Right cardiac atrium (tissue), 5 donors: ENCODE measurements at regions not wholly inside any gene's neighbourhood (a gene's known extent, or its start where the extent isn't known, plus 50 kb on each side); places are given as distances from the start of the nearest gene placed in this dataset.

Experiments used
- ATAC-seq, 2 donors: fragments of 200-7000 bp; cut with Tn5 transposase; one replicate each; pipeline versions ENCODE4 v1.8.0 to v1.9.1; 2020; ENCODE audit warnings: moderate library complexity in 2 of 2, mild to moderate bottlenecking in 1 of 2
- DNase-seq, 3 donors: peaks; one replicate each; pipeline ENCODE4 v3.0.0-alpha.2; 2020
- H3K27ac ChIP-seq: one replicate; pipeline ENCODE4 v1.5.1; 2013; ENCODE audit warnings: mild to moderate bottlenecking, low read length, control low read depth, moderate library complexity
- H3K27me3 ChIP-seq: one replicate; pipeline ENCODE4 v1.6.1; 2013; ENCODE audit not compliant: control insufficient read depth, insufficient read depth
- H3K4me1 ChIP-seq: one replicate; pipeline ENCODE4 v1.6.1; 2013; ENCODE audit warnings: low read length; ENCODE audit not compliant: control insufficient read depth, insufficient read depth
- H3K4me3 ChIP-seq: one replicate; pipeline ENCODE4 v1.5.1; 2013; ENCODE audit warnings: low read length, control low read depth
- H3K9me3 ChIP-seq: one replicate; pipeline ENCODE4 v1.6.1; 2013; ENCODE audit warnings: low read length; ENCODE audit not compliant: control insufficient read depth
- WGBS: extraction: QIAGEN DNeasy Blood & Tissue Kit; methylation state at CpG from one replicate; pipeline ENCODE4 v1.1.7; 2013; 5-methylcytosine and 5-hydroxymethylcytosine counted together
- intact Hi-C, 4 donors: fragments of 100-400 bp; cut with DNase I; formaldehyde crosslinking; loops; one replicate each; pipeline versions ENCODE4 v1.11.0 to v1.14.0; 2022 to 2023
- donor health status: healthy with polysubstance abuse.
- donor health status: DM: no; HTN: yes; CAD: no.
- donor health status: DM: no; HTN: no; CAD: no.
- donor health status: DM: no; HTN: yes; CAD: no; lungs with severe emphysema.
- donor health status: DM: yes; HTN: yes; CAD: no.

GRCh38 chr1:232239998-232240397 is 389.9 kb downstream of the SIPA1L2 start:
- ATAC-seq (no peak), DNase-seq (no peak)
- WGBS, result 68% methylated on average over 6 of the region's 6 CpGs
- Histone ChIP-seq H3K9me3 (no peaks in the 10 kb centered on the region), H3K4me1 (no peaks in the 10 kb centered on the region), H3K4me3 (no peak overlapping the region), H3K27ac (no peak overlapping the region), H3K27me3 (no peaks in the 10 kb centered on the region)
- intact Hi-C loops, result no loop called here

GRCh38 chr1:232239522-232239921 is 390.4 kb downstream of the SIPA1L2 start:
- Histone ChIP-seq H3K9me3 (no peaks in the 10 kb centered on the region), H3K27me3 (no peaks in the 10 kb centered on the region), H3K27ac (no peak overlapping the region), H3K4me1 (no peaks in the 10 kb centered on the region), H3K4me3 (no peak overlapping the region)
- ATAC-seq (no peak), DNase-seq (no peak)
- 52% methylated on average over 3 of the region's 3 CpGs for WGBS
- intact Hi-C loops, result no loop called here

DNA sequence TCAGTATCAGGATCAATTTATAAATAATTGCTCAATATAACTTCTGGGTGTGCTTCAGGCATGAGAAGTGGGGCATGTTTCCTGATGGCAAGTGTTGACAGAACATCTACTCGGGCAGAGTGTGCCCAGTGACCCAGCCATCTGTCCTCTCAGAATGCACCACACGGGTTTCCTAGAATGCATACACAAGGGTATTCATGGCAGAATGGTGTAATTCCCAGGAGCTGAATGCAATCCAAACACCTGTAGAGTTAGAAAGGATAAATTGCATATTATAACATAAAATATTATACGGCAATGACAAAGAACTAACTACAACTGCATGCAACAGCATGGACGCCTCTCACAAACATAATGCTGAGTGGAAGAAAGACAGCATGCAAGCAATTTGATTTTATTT is 391.9 kb downstream of the SIPA1L2 start:
- WGBS, result 87% methylated on average over 4 of the region's 4 CpGs
- DNase-seq (no peak), ATAC-seq (no peak)
- H3K4me3 ChIP-seq, result no peak overlapping the region
- intact Hi-C loops, result no loop called here
- H3K27ac ChIP-seq, result no peak overlapping the region
- no peaks in the 10 kb centered on the region for H3K27me3 ChIP-seq
- no peaks in the 10 kb centered on the region for H3K4me1 ChIP-seq
- no peaks in the 10 kb centered on the region for H3K9me3 ChIP-seq

DNA sequence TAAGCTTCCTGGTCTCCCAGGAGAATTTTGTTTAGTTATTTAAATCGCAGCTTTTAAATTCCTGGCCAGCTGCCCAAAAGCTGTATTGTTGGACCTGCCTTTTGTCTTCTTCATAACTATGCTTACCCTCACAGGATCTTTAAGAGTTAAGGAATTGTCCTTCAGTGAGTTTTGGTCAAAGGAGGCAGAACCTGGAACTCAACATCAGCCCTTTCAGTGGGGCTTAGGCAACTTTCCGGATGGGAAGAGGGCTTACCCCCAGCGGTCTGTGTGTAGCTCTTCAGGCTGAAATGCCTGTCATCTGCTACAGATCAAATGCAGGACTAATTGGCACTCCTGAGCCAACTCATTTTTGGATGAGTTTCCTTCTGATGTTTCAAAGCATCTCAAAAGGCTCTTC is 402.6 kb downstream of the SIPA1L2 start:
- H3K9me3 ChIP-seq, result no peaks in the 10 kb centered on the region
- DNase-seq (no peak), ATAC-seq (no peak)
- intact Hi-C loops, result no loop called here
- no peak overlapping the region for H3K4me3 ChIP-seq
- no peaks in the 10 kb centered on the region for H3K27me3 ChIP-seq
- no peaks in the 10 kb centered on the region for H3K4me1 ChIP-seq
- 33% methylated on average over 3 of the region's 3 CpGs for WGBS
- H3K27ac ChIP-seq, result no peak overlapping the region

- ATAC-seq (no peak), DNase-seq (no peak)
- Histone ChIP-seq H3K9me3 (no peaks in the 10 kb centered on the region), H3K27me3 (no peaks in the 10 kb centered on the region), H3K27ac (no peak overlapping the region), H3K4me1 (no peaks in the 10 kb centered on the region), H3K4me3 (no peak overlapping the region)
- intact Hi-C loops, result no loop called here
- WGBS, result 60% methylated on average over 5 of the region's 5 CpGs
Observed at GRCh38 chr1:232226197-232226712, 403.7 kb downstream of the SIPA1L2 start.

DNA sequence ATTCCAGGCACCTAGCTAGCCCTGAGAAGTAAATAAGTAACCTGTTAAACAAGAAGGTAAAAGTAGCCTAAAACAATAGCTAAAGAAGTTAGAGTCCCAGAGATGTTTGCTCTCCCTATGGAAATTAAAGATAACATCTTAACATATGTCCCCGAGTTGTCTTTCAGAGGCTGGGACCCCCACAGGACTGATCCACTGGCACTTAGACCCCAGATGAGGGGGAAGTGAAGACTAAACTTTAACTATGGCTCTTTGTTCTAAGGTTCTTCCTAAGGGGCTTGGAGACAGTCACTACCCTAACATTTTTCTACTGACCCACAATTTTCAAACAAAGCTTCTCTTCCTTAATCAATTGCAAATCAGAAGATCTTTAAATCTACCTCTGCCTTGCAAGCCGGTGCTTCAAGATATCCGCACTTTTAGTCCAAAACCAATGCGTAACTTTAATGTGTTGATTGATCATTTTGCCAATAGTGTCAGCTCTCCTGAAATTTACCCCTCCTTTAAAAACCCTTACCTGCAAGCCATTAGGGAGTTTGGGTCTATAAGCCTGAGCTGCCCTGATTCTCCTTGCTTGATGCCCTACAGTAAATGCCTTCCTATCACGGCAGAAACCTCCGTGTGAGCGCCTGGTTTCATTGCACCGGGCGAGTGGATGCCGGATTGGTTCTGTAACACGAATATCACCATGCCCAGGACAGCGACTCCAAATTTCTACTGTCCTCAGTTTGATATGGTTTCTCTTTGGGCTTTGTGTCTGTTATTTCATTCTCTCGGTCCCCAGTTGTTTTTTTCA is 404.4 kb downstream of the SIPA1L2 start:
- no peak for ATAC-seq
- no peak overlapping the region for H3K27ac ChIP-seq
- no peaks in the 10 kb centered on the region for H3K9me3 ChIP-seq
- no peaks in the 10 kb centered on the region for H3K27me3 ChIP-seq
- no peak overlapping the region for H3K4me3 ChIP-seq
- WGBS, result 82% methylated on average over 13 of the region's 13 CpGs
- no peak for DNase-seq
- intact Hi-C loops, result no loop called here
- no peaks in the 10 kb centered on the region for H3K4me1 ChIP-seq

- Histone ChIP-seq H3K9me3 (no peaks in the 10 kb centered on the region), H3K4me3 (no peak overlapping the region), H3K27me3 (no peaks in the 10 kb centered on the region), H3K4me1 (no peaks in the 10 kb centered on the region), H3K27ac (no peak overlapping the region)
- intact Hi-C loops, result no loop called here
- ATAC-seq (no peak), DNase-seq (no peak)
- WGBS, result 88% methylated on average over 7 of the region's 7 CpGs
Observed at GRCh38 chr1:232223887-232224286, 406.0 kb downstream of the SIPA1L2 start.

GRCh38 chr1:232223183-232223708 is 406.7 kb downstream of the SIPA1L2 start:
- Histone ChIP-seq H3K4me3 (no peak overlapping the region), H3K27ac (no peak overlapping the region), H3K4me1 (no peaks in the 10 kb centered on the region), H3K9me3 (no peaks in the 10 kb centered on the region), H3K27me3 (no peaks in the 10 kb centered on the region)
- intact Hi-C loops, result no loop called here
- ATAC-seq (no peak), DNase-seq (no peak)
- WGBS, result 98% methylated on average over 2 of the region's 2 CpGs

- intact Hi-C loops, result no loop called here
- 98% methylated on average over 4 of the region's 4 CpGs for WGBS
- ATAC-seq (no peak), DNase-seq (no peak)
- Histone ChIP-seq H3K4me1 (no peaks in the 10 kb centered on the region), H3K9me3 (no peaks in the 10 kb centered on the region), H3K27me3 (no peaks in the 10 kb centered on the region), H3K4me3 (no peak overlapping the region), H3K27ac (no peak overlapping the region)
Observed at GRCh38 chr1:232222614-232223013, 407.3 kb downstream of the SIPA1L2 start.

- no peak for DNase-seq
- H3K27me3 ChIP-seq, result no peaks in the 10 kb centered on the region
- no peaks in the 10 kb centered on the region for H3K9me3 ChIP-seq
- intact Hi-C loops, result no loop called here
- no peak overlapping the region for H3K27ac ChIP-seq
- 95% methylated on average over 3 of the region's 3 CpGs for WGBS
- no peak overlapping the region for H3K4me3 ChIP-seq
- H3K4me1 ChIP-seq, result no peaks in the 10 kb centered on the region
- no peak for ATAC-seq
Observed at GRCh38 chr1:232221802-232222499, 408.0 kb downstream of the SIPA1L2 start.
